ENCODE measurements at regions not wholly inside any gene's neighbourhood (a gene's known extent, or its start where the extent isn't known, plus 50 kb on each side); places are given as distances from the start of the nearest gene placed in this dataset.

GRCh38 chr20:50399555-50399916 lies 110.6 kb upstream of the PTPN1 start:
- H3K27me3 Mint-ChIP-seq = no peaks in the 10 kb centered on the region
- H3K36me3 Mint-ChIP-seq (ENCODE audit: insufficient read depth) = peaks cover 2% of the 10 kb centered on the region
- H3K4me3 Mint-ChIP-seq = no peak overlapping the region
- no peaks in the 10 kb centered on the region for H3K9me3 Mint-ChIP-seq
- ATAC-seq (replicated peaks; ENCODE audit: extremely low read depth, poor library complexity, severe bottlenecking) = no peak
- no peak for DNase-seq (ENCODE audit: low spot score in 2 of 2)
- H3K4me1 Mint-ChIP-seq = no peaks in the 10 kb centered on the region
- no peak overlapping the region for H3K27ac Mint-ChIP-seq (ENCODE audit: low read depth)

- H3K9me3 Mint-ChIP-seq = no peaks in the 10 kb centered on the region
These were observed 110.1 kb upstream of the PTPN1 start for GRCh38 chr20:50399917-50400704.

GRCh38 chr20:50400705-50401586 lies 109.2 kb upstream of the PTPN1 start:
- no peak overlapping the region for H3K4me3 Mint-ChIP-seq
- H3K4me1 Mint-ChIP-seq = no peaks in the 10 kb centered on the region
- no peak for ATAC-seq (replicated peaks; ENCODE audit: extremely low read depth, poor library complexity, severe bottlenecking)
- DNase-seq (ENCODE audit: low spot score in 2 of 2) = no peak
- H3K9me3 Mint-ChIP-seq = no peaks in the 10 kb centered on the region
- no peak overlapping the region for H3K27ac Mint-ChIP-seq (ENCODE audit: low read depth)
- H3K36me3 Mint-ChIP-seq (ENCODE audit: insufficient read depth) = peaks cover 2% of the 10 kb centered on the region
- H3K27me3 Mint-ChIP-seq = no peaks in the 10 kb centered on the region

More at GRCh38 chr20:50399917-50400704, 110.1 kb upstream of the PTPN1 start:
- Mint-ChIP-seq H3K4me1 (no peaks in the 10 kb centered on the region), H3K27ac (ENCODE audit: low read depth) (no peak overlapping the region), H3K27me3 (no peaks in the 10 kb centered on the region), H3K36me3 (ENCODE audit: insufficient read depth) (peaks cover 2% of the 10 kb centered on the region), H3K4me3 (no peak overlapping the region)
- ATAC-seq (replicated peaks; ENCODE audit: extremely low read depth, poor library complexity, severe bottlenecking) = no peak
- no peak for DNase-seq (ENCODE audit: low spot score in 2 of 2)

GRCh38 chr20:50401587-50402418 lies 108.4 kb upstream of the PTPN1 start:
- no peak overlapping the region for H3K27ac Mint-ChIP-seq (ENCODE audit: low read depth)
- H3K9me3 Mint-ChIP-seq = no peaks in the 10 kb centered on the region
- no peak for ATAC-seq (replicated peaks; ENCODE audit: extremely low read depth, poor library complexity, severe bottlenecking)
- no peaks in the 10 kb centered on the region for H3K36me3 Mint-ChIP-seq (ENCODE audit: insufficient read depth)
- no peak for DNase-seq (ENCODE audit: low spot score in 2 of 2)
- no peaks in the 10 kb centered on the region for H3K27me3 Mint-ChIP-seq
- H3K4me1 Mint-ChIP-seq = no peaks in the 10 kb centered on the region
- H3K4me3 Mint-ChIP-seq = no peak overlapping the region

- DNase-seq (ENCODE audit: low spot score in 2 of 2) (no peak), ATAC-seq (replicated peaks; ENCODE audit: extremely low read depth, poor library complexity, severe bottlenecking) (no peak)
- Mint-ChIP-seq H3K27ac (ENCODE audit: low read depth) (no peak overlapping the region), H3K36me3 (ENCODE audit: insufficient read depth) (no peaks in the 10 kb centered on the region), H3K4me1 (no peaks in the 10 kb centered on the region), H3K27me3 (no peaks in the 10 kb centered on the region), H3K9me3 (no peaks in the 10 kb centered on the region), H3K4me3 (no peak overlapping the region)
These were observed 106.4 kb upstream of the PTPN1 start for GRCh38 chr20:50403565-50404418.

- Mint-ChIP-seq H3K9me3 (no peaks in the 10 kb centered on the region), H3K4me3 (no peak overlapping the region), H3K27me3 (peaks cover 2% of the 10 kb centered on the region), H3K4me1 (no peaks in the 10 kb centered on the region), H3K36me3 (ENCODE audit: insufficient read depth) (no peaks in the 10 kb centered on the region), H3K27ac (ENCODE audit: low read depth) (no peak overlapping the region)
- ATAC-seq (replicated peaks; ENCODE audit: extremely low read depth, poor library complexity, severe bottlenecking) (no peak), DNase-seq (ENCODE audit: low spot score in 2 of 2) (no peak)
These were observed 105.6 kb upstream of the PTPN1 start for GRCh38 chr20:50404419-50405234.

GRCh38 chr20:50405235-50405914 lies 104.8 kb upstream of the PTPN1 start:
- no peak overlapping the region for H3K4me3 Mint-ChIP-seq
- peaks cover 9% of the 10 kb centered on the region for H3K27me3 Mint-ChIP-seq
- no peak for ATAC-seq (replicated peaks; ENCODE audit: extremely low read depth, poor library complexity, severe bottlenecking)
- no peak for DNase-seq (ENCODE audit: low spot score in 2 of 2)
- H3K27ac Mint-ChIP-seq (ENCODE audit: low read depth) = no peak overlapping the region
- H3K9me3 Mint-ChIP-seq = no peaks in the 10 kb centered on the region
- no peaks in the 10 kb centered on the region for H3K36me3 Mint-ChIP-seq (ENCODE audit: insufficient read depth)
- no peaks in the 10 kb centered on the region for H3K4me1 Mint-ChIP-seq

- Mint-ChIP-seq H3K4me1 (no peaks in the 10 kb centered on the region), H3K4me3 (no peak overlapping the region), H3K9me3 (no peaks in the 10 kb centered on the region), H3K27ac (ENCODE audit: low read depth) (no peak overlapping the region), H3K36me3 (ENCODE audit: insufficient read depth) (no peaks in the 10 kb centered on the region), H3K27me3 (peaks cover 11% of the 10 kb centered on the region)
- no peak for DNase-seq (ENCODE audit: low spot score in 2 of 2)
- no peak for ATAC-seq (replicated peaks; ENCODE audit: extremely low read depth, poor library complexity, severe bottlenecking)
These were observed 104.1 kb upstream of the PTPN1 start for GRCh38 chr20:50405915-50406609.

- no peak overlapping the region for H3K4me3 Mint-ChIP-seq
- no peaks in the 10 kb centered on the region for H3K9me3 Mint-ChIP-seq
- ATAC-seq (replicated peaks; ENCODE audit: extremely low read depth, poor library complexity, severe bottlenecking) (no peak), DNase-seq (ENCODE audit: low spot score in 2 of 2) (no peak)
- peaks cover 15% of the 10 kb centered on the region for H3K27me3 Mint-ChIP-seq
- H3K4me1 Mint-ChIP-seq = no peaks in the 10 kb centered on the region
- no peak overlapping the region for H3K27ac Mint-ChIP-seq (ENCODE audit: low read depth)
- H3K36me3 Mint-ChIP-seq (ENCODE audit: insufficient read depth) = no peaks in the 10 kb centered on the region
These were observed 103.5 kb upstream of the PTPN1 start for GRCh38 chr20:50406610-50407136.

- no peak for DNase-seq (ENCODE audit: low spot score in 2 of 2)
- H3K4me1 Mint-ChIP-seq = no peaks in the 10 kb centered on the region
- H3K9me3 Mint-ChIP-seq = no peaks in the 10 kb centered on the region
- peaks cover 25% of the 10 kb centered on the region for H3K27me3 Mint-ChIP-seq
- no peaks in the 10 kb centered on the region for H3K36me3 Mint-ChIP-seq (ENCODE audit: insufficient read depth)
- no peak overlapping the region for H3K27ac Mint-ChIP-seq (ENCODE audit: low read depth)
- ATAC-seq (replicated peaks; ENCODE audit: extremely low read depth, poor library complexity, severe bottlenecking) = no peak
- no peak overlapping the region for H3K4me3 Mint-ChIP-seq
These were observed 101.4 kb upstream of the PTPN1 start for GRCh38 chr20:50408526-50409364.

All from central memory CD8-positive, alpha-beta T cell (primary cell).